ENCODE measurements at regions not wholly inside any gene's neighbourhood (a gene's known extent, or its start where the extent isn't known, plus 50 kb on each side); places are given as distances from the start of the nearest gene placed in this dataset.

DNA sequence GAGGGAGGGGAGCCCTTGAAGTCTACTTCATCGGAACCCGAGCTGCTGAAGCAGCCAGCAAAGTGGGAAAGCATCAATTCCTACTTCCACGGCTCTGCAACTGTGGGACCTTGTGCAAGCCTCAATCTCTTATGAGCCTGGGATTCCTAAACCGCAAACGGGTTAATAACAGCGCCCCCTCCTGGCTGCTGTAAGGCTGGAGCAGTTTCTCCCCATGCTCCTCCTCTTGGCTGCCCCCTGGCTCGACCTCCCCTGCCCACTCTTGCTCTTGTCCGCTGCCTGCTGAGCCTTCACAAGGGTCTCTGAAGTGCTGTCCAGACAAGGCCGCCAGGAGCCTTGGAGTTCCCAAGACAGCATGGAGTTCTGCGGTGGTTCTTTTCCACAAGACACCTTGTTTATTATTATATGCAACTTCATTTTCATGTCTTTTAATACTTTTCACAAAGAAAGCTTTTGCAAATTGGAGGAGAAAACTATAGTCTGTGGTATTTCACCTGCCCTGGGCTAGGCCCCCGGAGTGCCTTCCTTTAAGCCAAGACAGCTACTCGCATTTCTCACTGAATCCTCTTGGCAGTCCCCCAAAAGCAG is 157.2 kb downstream of the DDX1 start:
- POLR2A ChIA-PET, result no interaction called here
- Mint-ChIP-seq H3K9me3 (no peaks in the 10 kb centered on the region), H3K27ac (no peak overlapping the region), H3K36me3 (ENCODE audit: low read depth) (no peaks in the 10 kb centered on the region), H3K4me3 (no peak overlapping the region), H3K27me3 (peaks cover 8% of the 10 kb centered on the region), H3K4me1 (no peaks in the 10 kb centered on the region)
- ATAC-seq (ENCODE audit: low read depth) (no peak), DNase-seq (no peak)
- CTCF ChIA-PET, result no interaction called here
- intact Hi-C loops (cut with micrococcal nuclease), result no loop called here
- TF ChIP-seq, protein P1, sequence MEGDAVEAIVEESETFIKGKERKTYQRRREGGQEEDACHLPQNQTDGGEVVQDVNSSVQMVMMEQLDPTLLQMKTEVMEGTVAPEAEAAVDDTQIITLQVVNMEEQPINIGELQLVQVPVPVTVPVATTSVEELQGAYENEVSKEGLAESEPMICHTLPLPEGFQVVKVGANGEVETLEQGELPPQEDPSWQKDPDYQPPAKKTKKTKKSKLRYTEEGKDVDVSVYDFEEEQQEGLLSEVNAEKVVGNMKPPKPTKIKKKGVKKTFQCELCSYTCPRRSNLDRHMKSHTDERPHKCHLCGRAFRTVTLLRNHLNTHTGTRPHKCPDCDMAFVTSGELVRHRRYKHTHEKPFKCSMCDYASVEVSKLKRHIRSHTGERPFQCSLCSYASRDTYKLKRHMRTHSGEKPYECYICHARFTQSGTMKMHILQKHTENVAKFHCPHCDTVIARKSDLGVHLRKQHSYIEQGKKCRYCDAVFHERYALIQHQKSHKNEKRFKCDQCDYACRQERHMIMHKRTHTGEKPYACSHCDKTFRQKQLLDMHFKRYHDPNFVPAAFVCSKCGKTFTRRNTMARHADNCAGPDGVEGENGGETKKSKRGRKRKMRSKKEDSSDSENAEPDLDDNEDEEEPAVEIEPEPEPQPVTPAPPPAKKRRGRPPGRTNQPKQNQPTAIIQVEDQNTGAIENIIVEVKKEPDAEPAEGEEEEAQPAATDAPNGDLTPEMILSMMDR (IDR thresholded peaks at IDR 0.05), result no peak

DNA sequence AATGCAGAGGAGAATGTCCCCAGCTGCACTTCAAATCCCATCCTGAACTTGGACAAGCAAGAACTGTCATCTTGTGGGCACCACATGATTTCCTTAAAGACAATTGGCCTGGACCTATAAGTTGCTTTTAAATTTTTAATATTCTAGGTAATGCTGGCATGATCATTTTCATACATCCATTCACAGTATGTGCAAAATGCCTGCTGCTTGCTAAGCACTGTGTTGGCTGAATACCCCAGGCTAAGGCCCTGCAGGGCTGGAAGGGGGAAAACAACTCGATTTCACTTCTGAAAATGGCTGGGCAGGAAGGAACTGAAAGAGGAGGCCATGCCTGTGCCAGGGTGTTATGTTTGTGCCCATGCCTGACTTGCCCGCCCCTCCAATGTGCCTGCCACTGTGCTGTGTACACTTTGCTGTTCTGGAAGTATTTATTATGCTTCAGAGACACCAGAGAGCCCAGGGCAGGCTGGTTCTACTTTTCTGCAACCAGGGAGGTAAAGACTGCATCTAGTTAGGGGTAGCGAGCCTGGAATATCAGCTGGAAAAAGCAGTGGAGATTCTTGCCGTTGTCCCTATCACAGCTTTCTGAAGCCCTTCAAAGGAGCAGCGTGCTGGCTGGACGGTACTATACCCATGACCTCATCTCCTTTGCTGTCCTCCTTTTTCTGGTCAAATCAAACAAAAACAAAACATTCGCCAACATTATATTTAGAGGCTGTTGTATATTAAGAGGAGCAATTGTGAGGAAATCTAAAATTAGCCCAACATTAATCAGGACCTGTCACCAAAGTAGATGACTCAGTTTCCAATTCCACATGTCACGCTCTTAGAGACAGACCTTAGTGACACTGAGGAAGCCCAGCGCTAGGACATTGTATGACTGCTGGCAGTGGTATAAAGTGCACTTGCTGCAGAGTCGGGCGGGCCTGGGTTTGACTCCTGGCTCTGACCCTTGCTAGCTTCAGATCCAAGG is 158.1 kb downstream of the DDX1 start:
- no peak overlapping the region for H3K4me3 Mint-ChIP-seq
- no peak overlapping the region for H3K27ac Mint-ChIP-seq
- H3K9me3 Mint-ChIP-seq, result no peaks in the 10 kb centered on the region
- DNase-seq, result no peak
- no peak for ATAC-seq (ENCODE audit: low read depth)
- H3K27me3 Mint-ChIP-seq, result peaks cover 8% of the 10 kb centered on the region
- ChIA-PET POLR2A (no interaction called here), CTCF (no interaction called here)
- TF ChIP-seq, protein P1 (IDR thresholded peaks at IDR 0.05), result no peak
- intact Hi-C loops (cut with micrococcal nuclease), result no loop called here
- no peaks in the 10 kb centered on the region for H3K36me3 Mint-ChIP-seq (ENCODE audit: low read depth)
- H3K4me1 Mint-ChIP-seq, result no peaks in the 10 kb centered on the region

DNA sequence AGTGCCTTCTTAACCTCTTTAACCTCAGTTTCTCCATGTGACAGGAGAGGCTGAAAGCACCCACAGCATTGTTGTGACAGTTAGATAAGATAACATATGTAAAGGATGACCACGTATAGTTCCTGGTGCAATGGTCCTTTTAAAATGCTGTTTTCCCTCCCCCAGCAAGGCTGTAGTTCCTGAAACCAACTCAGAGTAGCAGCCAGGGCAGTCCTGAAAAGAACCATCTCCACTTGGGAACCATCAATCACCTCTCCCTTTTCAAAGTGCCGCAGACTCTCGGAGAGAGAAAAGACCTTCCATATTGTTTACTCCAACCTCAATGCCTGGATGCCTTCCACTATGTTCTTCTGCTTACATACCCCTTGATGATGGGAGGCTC is 158.8 kb downstream of the DDX1 start:
- POLR2A ChIA-PET, result no interaction called here
- ATAC-seq (ENCODE audit: low read depth), result no peak
- CTCF ChIA-PET, result no interaction called here
- H3K9me3 Mint-ChIP-seq, result no peaks in the 10 kb centered on the region
- intact Hi-C loops (cut with micrococcal nuclease), result no loop called here
- no peak overlapping the region for H3K27ac Mint-ChIP-seq
- TF ChIP-seq, protein P1 (IDR thresholded peaks at IDR 0.05), result no peak
- no peaks in the 10 kb centered on the region for H3K4me1 Mint-ChIP-seq
- H3K4me3 Mint-ChIP-seq, result no peak overlapping the region
- no peak for DNase-seq
- H3K27me3 Mint-ChIP-seq, result peaks cover 3% of the 10 kb centered on the region
- no peaks in the 10 kb centered on the region for H3K36me3 Mint-ChIP-seq (ENCODE audit: low read depth)

DNA sequence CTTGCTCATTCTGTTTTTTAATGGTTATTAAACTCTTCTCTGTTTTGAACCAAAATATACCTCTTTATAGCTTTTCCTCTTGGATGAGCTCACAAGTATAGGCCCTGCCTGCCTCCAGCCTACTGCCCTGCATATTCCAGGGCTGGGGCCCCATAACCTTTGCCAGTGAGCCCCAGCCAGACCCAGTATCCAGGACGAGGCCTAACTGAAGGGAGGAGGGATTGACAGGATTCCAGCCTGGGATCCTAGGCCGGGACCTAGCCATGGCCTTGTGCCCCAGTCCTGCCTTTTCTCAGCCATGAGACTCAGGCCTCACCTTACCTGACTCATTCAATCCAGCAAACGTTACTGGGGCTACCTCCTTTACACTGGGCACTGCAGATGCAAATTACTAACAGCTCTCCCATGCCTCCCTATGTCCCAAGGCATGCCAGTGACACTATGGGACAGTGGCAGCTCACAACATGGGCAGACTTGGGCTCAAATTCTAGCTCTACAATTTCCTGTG is 159.2 kb downstream of the DDX1 start:
- H3K27ac Mint-ChIP-seq, result no peak overlapping the region

More for the DNA sequence above, 159.2 kb downstream of the DDX1 start:
- peaks cover 3% of the 10 kb centered on the region for H3K27me3 Mint-ChIP-seq
- TF ChIP-seq, protein P1 (IDR thresholded peaks at IDR 0.05), result no peak
- ATAC-seq (ENCODE audit: low read depth), result no peak
- no peaks in the 10 kb centered on the region for H3K36me3 Mint-ChIP-seq (ENCODE audit: low read depth)
- H3K4me1 Mint-ChIP-seq, result no peaks in the 10 kb centered on the region
- no peaks in the 10 kb centered on the region for H3K9me3 Mint-ChIP-seq
- intact Hi-C loops (cut with micrococcal nuclease), result no loop called here
- DNase-seq, result no peak
- CTCF ChIA-PET, result interaction anchor here (1.0 kb wide), 1 partner anchor 8 kb away, joined by 3 read pairs; no protein-coding TSS in a partner anchor
- POLR2A ChIA-PET, result no interaction called here
- no peak overlapping the region for H3K4me3 Mint-ChIP-seq

All from activated B cell treated with CpG ODN at 0.5 μM for 24 hours (primary cell).